NCI-H146 treated with DMSO at 0.1 percent for 48 hours (cell line): ENCODE measurements at regions not wholly inside any gene's neighbourhood (a gene's known extent, or its start where the extent isn't known, plus 50 kb on each side); places are given as distances from the start of the nearest gene placed in this dataset.
"Not testable (repeated sequence)": the region's sequence is repeated elsewhere in the genome, so short reads cannot be mapped to it uniquely, and the experiment has no call there.

Experiments
- DNase-seq: peaks from one replicate; lab custom pipeline; 2025; ENCODE audit not compliant: unreplicated experiment; lab: John Stamatoyannopoulos, UW

DNA sequence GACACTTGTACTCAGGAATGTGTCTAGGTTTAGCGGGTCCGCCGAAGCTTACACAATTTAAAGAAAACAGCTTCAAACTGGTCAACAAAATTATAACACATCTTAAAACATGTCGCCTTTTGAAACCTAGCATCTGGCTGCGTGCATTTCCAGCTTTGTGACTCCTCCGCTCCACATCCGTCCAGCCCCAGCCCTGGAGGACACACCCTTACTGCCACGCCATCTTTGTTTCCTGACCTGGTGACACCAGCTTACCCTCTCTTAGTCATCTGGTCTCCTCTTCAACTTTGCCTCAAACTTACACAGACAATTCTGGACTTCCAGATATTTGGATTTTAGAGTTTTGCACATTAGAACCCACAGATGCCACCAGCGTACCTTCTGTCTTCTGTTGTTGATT lies 198.7 kb upstream of the VSTM2A start:
- DNase-seq = no peak

DNA sequence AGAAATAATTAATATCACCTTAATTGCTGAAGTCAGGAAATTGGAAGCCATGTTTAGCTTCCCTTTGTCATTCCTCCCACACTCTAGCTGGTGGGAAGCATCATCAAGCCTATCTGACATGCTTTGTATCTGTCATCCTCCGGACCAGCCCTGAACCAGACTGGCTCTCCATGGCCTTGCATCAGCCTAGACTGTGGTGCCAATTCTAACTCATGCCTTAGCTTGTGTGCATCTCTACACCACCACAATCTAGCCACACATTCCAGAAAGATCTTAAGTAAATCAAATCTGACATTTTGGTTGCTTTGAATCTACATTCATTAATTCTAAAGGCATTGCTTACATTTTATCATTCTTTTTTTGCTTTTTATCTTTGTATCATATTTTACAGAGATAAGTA lies 196.4 kb upstream of the VSTM2A start:
- DNase-seq = no peak

GRCh38 chr7:54349229-54349628 lies 192.9 kb upstream of the VSTM2A start:
- no peak for DNase-seq

DNA sequence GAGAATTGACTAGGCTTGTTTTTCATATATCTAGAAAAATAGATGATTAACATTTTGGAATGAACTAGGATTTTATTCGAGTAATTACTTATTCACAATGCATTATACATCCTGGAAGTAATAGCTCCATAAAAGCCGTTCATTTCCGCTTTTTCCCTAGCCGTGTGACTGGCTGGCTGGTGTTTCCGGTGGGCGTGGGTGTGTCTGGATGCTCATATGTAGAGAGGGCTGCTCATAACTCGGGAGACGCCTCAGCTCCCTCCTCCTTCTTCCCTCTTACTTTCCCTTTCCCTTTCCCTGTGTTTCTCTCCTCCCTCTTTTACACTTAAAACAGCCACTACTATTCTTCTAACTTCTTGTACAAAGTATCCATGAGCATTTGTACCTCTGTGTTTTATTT lies 187.7 kb upstream of the VSTM2A start:
- no peak for DNase-seq

GRCh38 chr7:54355842-54356241 lies 186.3 kb upstream of the VSTM2A start:
- DNase-seq = no peak

- no peak for DNase-seq
These were observed 181.9 kb upstream of the VSTM2A start for GRCh38 chr7:54360075-54360840.

DNA sequence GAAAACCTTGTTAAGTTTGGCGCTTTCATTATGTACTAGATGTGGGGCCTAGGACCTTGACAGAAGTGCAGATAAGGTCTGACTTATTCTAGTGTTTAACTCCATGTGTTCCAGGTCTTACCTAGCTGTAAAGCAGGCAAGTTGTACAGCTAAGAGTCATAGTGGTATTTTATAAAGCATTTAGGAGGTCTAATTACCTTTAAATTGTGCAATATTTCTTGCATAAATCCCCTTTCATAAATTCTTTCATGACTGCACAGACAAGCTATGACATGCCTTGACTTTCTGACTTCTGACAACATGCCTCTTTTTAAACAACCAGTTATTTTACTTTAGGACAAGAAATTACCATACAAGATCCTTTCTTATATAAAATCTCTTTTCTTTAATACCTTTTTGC lies 151.6 kb upstream of the VSTM2A start:
- no peak for DNase-seq

DNA sequence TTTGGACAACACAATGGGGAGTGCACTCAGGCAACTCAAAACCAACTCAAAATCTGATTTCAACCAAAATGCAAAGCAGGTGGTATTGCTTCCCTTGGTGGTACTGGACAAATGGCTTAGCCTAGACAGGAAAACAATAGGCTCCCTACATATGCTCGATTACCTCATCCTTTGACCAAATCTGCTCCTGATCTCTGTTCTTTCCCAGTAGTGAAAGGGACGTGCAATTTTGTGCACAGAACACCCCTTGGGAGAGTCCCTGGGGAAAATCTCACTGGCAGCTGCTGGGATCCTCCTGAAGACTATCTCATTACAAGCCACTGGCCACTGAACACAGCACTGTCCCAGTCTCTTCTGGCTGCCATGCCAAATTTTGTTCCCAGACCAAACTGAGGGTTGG lies 149.2 kb upstream of the VSTM2A start:
- DNase-seq = no peak

- DNase-seq = no peak
These were observed 147.3 kb upstream of the VSTM2A start for GRCh38 chr7:54394834-54395233.

GRCh38 chr7:54397836-54398612 lies 144.2 kb upstream of the VSTM2A start:
- no peak for DNase-seq

DNA sequence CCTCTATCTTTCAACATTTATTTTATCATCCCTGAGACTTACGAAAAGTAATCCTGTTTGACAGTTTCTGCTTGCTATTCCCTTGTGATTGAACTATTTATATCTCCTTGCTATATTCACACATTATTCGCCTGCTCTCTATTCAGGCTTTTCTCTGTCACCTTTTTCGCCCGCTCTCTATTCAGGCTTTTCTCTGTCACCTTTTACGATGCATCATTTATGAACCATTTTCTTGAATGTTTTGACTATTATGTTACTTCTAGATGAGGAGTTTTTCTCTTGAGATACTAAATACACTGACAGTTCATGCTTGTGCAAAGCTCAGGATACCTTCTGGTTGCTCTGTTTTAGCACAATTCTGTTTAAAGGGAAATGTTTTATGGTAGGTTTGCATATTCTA lies 143.3 kb upstream of the VSTM2A start:
- no peak for DNase-seq

GRCh38 chr7:54409917-54410316 lies 132.3 kb upstream of the VSTM2A start:
- no peak for DNase-seq

GRCh38 chr7:54416678-54417077 lies 125.5 kb upstream of the VSTM2A start:
- no peak for DNase-seq

DNA sequence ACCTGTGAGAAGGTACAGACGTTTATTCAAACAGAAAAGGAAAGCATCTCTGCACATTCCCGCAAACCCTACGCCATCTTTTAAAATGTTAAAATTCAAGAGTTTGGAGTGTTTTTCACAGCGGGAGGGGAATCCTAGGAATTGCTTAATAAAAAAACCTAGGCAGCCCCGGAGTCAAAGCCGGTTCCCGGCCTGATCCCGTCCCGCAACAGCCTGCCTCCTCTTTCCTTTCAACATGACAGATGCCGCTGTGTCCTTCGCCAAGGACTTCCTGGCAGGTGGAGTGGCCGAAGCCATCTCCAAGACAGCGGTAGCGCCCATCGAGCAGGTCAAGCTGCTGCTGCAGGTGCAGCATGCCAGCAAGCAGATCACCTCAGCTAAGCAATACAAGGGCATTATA lies 123.0 kb upstream of the VSTM2A start:
- no peak for DNase-seq

- no peak for DNase-seq
These were observed 115.8 kb upstream of the VSTM2A start for GRCh38 chr7:54426406-54426805.

DNA sequence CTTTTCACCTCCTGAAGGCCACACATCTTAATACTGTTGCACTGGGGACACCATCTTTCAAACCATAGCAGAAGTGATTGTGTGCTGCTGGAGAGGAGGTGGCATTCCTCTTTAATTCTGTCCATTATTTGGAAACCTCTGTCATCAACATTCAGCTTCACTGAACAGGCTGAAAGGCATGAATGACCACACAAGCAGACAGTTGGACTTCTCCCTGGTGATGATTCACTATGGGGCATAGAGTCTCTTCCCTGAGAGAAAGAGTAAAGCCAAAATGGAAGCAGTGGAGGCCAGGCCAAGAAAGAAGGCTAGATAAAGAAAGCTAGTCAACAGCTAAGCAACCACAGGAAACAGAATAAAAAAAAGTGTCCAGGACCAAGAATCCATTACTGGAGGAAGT lies 113.1 kb upstream of the VSTM2A start:
- no peak for DNase-seq

GRCh38 chr7:54439391-54439790 lies 102.8 kb upstream of the VSTM2A start:
- no peak for DNase-seq

GRCh38 chr7:54444046-54444686 lies 98.0 kb upstream of the VSTM2A start:
- not testable (repeated sequence) for DNase-seq

- DNase-seq = not testable (repeated sequence)
These were observed 89.0 kb upstream of the VSTM2A start for GRCh38 chr7:54453168-54453567.

GRCh38 chr7:54454700-54455099 lies 87.5 kb upstream of the VSTM2A start:
- DNase-seq = not testable (repeated sequence)

DNA sequence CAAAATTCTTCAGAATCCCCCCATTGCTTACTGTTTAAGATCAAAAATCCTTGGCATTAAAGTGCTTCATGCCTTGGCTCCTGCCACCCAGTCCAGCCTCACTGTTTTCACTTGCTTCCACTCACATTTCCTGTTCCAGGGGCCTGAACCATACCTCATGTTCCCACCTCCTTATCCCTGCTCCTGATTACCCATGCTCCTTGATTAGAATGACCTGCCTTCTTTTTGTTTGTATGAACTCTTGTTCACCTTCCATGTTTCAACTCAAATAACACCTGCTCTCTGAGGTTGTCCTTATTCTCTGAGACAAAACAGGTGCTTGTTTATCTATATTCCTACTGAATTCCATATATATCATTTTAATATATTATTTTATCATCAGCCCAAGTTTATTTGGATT lies 77.1 kb upstream of the VSTM2A start:
- no peak for DNase-seq

GRCh38 chr7:54469740-54470139 lies 72.4 kb upstream of the VSTM2A start:
- DNase-seq = no peak
